GM12878 (cell line): ENCODE measurements at regions not wholly inside any gene's neighbourhood (a gene's known extent, or its start where the extent isn't known, plus 50 kb on each side); places are given as distances from the start of the nearest gene placed in this dataset. TPM values are rescaled to one million over a fixed set of nuclear protein-coding genes. Genes with fewer than 3 reads are reported as not detected.
"Not testable (repeated sequence)": the region's sequence is repeated elsewhere in the genome, so short reads cannot be mapped to it uniquely, and the experiment has no call there.

Experiments
- ATAC-seq: fragments of 200-7000 bp; cut with Tn5 transposase; 3 replicates; pipeline ENCODE4 v1.9.1; 2020; ENCODE audit warnings: mild to moderate bottlenecking, moderate library complexity
- BruUV-seq: library from RNA; stranded (reverse); fragments of 400-500 nt; replicated peaks from 2 replicates; lab custom pipeline; 2021; lab: Mats Ljungman, UMichigan
- CTCF ChIA-PET: fragments of 300-600 bp; sonication (Branson Sonifier 250); formaldehyde crosslinking; extraction: SDS; loops from one replicate; lab custom pipeline; 2021; ENCODE audit warnings: inconsistent platforms; lab: Yijun Ruan, JAX
- POLR2A ChIA-PET: fragments of 350-600 bp; formaldehyde crosslinking; extraction: SDS; loops from one replicate; lab custom pipeline; 2021; ENCODE audit warnings: inconsistent platforms; lab: Charles Lee
- RAD21 ChIA-PET: fragments of 300-600 bp; sonication (Branson Sonifier 250); formaldehyde crosslinking; loops from one replicate; lab custom pipeline; 2023; ENCODE audit warnings: antibody characterized with exemption; ENCODE audit not compliant: unreplicated experiment; lab: Charles Lee
- SMC1A ChIA-PET: fragments of 300-600 bp; sonication (Branson Sonifier 250); formaldehyde crosslinking; loops from one replicate; lab custom pipeline; 2023; ENCODE audit not compliant: unreplicated experiment, uncharacterized antibody; lab: Charles Lee
- DNase-seq: peaks from one replicate; pipeline ENCODE4 v3.0.0-alpha.2; 2011; ENCODE audit warnings: low read depth, low spot score
- FAIRE-seq: peaks from 3 replicates; lab custom pipeline; 2011; peaks lifted over from hg19 to GRCh38; lab: Jason Lieb, UNC
- H2AFZ ChIP-seq: 2 replicates; pipeline ENCODE4 v1.6.0; 2011; ENCODE audit warnings: low read depth, low read length, control low read depth; ENCODE audit not compliant: control insufficient read depth
- H3K27ac ChIP-seq: 2 replicates; pipeline ENCODE4 v1.5.1; 2011; ENCODE audit warnings: control low read depth; ENCODE audit not compliant: control insufficient read depth, insufficient read depth
- H3K27me3 ChIP-seq, 2 experiments: replicated peaks in 1 of 2; 2 replicates each; pipeline versions ENCODE4 v1.6.0 to v1.6.1; 2011; ENCODE audit warnings: low read length in 1 of 2; ENCODE audit not compliant: control insufficient read depth in 2 of 2, insufficient read depth in 2 of 2
- H3K36me3 ChIP-seq, 2 experiments: 2 replicates each; pipeline ENCODE4 v1.5.1; 2011; ENCODE audit warnings: low read length in 1 of 2; ENCODE audit not compliant: control insufficient read depth in 2 of 2, insufficient read depth in 2 of 2
- H3K4me1 ChIP-seq: 2 replicates; pipeline ENCODE4 v1.6.1; 2011; ENCODE audit warnings: mild to moderate bottlenecking, low read length, moderate library complexity, mixed read lengths; ENCODE audit not compliant: control insufficient read depth, insufficient read depth
- H3K4me2 ChIP-seq: 2 replicates; pipeline ENCODE4 v1.6.0; 2011; ENCODE audit warnings: control low read depth; ENCODE audit not compliant: control insufficient read depth, insufficient read depth
- H3K4me3 ChIP-seq: fragments of 200-600 bp; sonication (generic); 2 replicates; pipeline ENCODE4 v1.5.1; 2016
- H3K79me2 ChIP-seq: 2 replicates; pipeline ENCODE4 v1.6.0; 2011; ENCODE audit warnings: low read length; ENCODE audit not compliant: control insufficient read depth, insufficient read depth
- H3K9ac ChIP-seq: 2 replicates; pipeline ENCODE4 v1.8.0; 2011; ENCODE audit warnings: low read length, control low read depth, mixed read lengths; ENCODE audit not compliant: control insufficient read depth, insufficient read depth
- H3K9me3 ChIP-seq: replicated peaks from 3 replicates; pipeline ENCODE4 v1.5.1; 2011; ENCODE audit warnings: mild to moderate bottlenecking, low read length; ENCODE audit not compliant: control insufficient read depth, insufficient read depth
- H4K20me1 ChIP-seq: 2 replicates; pipeline ENCODE4 v1.6.0; 2011; ENCODE audit not compliant: control insufficient read depth, insufficient read depth
- WGBS: methylation state at CpG from one replicate; pipeline ENCODE4 v1.1.6; 2016; ENCODE audit warnings: low lambda C conversion rate; ENCODE audit not compliant: insufficient replicate concordance, insufficient coverage; ENCODE audit errors: missing lambda C conversion rate; 5-methylcytosine and 5-hydroxymethylcytosine counted together
- in situ Hi-C: fragments of 300-500 bp; cut with MboI; formaldehyde crosslinking; loops from 9 replicates; pipeline ENCODE4 v1.14.3; 2018; ENCODE audit warnings: mixed read lengths
- intact Hi-C: fragments of 100-400 bp; cut with micrococcal nuclease; formaldehyde crosslinking; loops from one replicate; pipeline ENCODE4 v1.14.2; 2022; ENCODE audit not compliant: unreplicated experiment
- small RNA-seq: library from RNA; depleted of rRNA; stranded (forward); fragments of <200 nt; gene quantifications from one replicate; pipeline ENCODE3, GENCODE V24; 2014

DNA sequence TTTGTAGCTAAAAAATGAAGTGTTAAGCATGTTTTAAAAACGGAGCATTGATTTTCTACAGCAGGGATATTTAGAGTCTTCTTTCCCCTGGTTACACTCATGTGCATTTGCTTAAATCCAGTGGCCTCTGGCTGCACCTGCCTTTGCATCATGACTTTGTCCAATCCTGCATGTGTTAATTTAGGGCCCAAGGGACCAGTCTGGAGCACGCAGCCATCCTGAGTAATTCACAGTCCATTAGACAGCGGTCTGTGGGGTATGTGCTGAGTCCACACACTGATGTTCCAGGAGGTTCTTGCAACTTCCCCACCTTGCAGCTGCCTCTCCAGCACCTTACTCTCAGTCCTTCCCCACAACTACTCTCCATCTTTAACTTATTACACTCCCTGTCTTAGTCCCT lies 60.7 kb upstream of the DPP6 start:
- SMC1A ChIA-PET, H3K9ac ChIP-seq, POLR2A ChIA-PET, H3K27me3 ChIP-seq, CTCF ChIA-PET, in situ Hi-C loops, ATAC-seq, RAD21 ChIA-PET, H2AFZ ChIP-seq, FAIRE-seq, H3K79me2 ChIP-seq, DNase-seq, H3K4me3 ChIP-seq, H3K9me3 ChIP-seq, BruUV-seq, H3K36me3 ChIP-seq, H3K4me1 ChIP-seq, intact Hi-C loops, H3K4me2 ChIP-seq, H3K27ac ChIP-seq, H4K20me1 ChIP-seq: not testable (repeated sequence)
- 27% methylated on average over 2 of the region's 3 CpGs for WGBS

DNA sequence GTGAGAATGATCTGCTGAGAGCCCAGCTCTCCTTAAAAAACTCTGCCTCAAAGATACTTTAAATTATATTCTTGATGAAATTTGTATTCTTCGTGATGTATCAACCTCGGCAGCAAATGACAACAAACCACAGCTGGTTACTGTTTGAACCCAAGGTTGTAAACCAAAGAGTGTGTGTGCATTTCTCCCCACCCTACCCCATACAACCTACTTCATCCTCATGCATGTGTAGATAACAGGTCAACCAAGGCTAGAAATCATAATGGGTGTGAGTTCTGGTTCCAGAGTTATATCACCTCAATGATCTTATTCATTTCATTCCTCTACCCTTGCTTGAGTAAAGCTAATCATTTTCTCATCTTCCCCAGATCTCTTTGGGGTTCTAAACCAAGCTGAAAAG lies 58.8 kb upstream of the DPP6 start:
- H3K4me1 ChIP-seq, in situ Hi-C loops, SMC1A ChIA-PET, POLR2A ChIA-PET, ATAC-seq, FAIRE-seq, RAD21 ChIA-PET, H3K36me3 ChIP-seq, H3K79me2 ChIP-seq, H3K9ac ChIP-seq, H3K9me3 ChIP-seq, DNase-seq, H3K27me3 ChIP-seq, intact Hi-C loops, H4K20me1 ChIP-seq, H2AFZ ChIP-seq, H3K4me2 ChIP-seq, H3K4me3 ChIP-seq, CTCF ChIA-PET, H3K27ac ChIP-seq, BruUV-seq: not testable (repeated sequence)
- 2% methylated on average over 2 of the region's 2 CpGs for WGBS

DNA sequence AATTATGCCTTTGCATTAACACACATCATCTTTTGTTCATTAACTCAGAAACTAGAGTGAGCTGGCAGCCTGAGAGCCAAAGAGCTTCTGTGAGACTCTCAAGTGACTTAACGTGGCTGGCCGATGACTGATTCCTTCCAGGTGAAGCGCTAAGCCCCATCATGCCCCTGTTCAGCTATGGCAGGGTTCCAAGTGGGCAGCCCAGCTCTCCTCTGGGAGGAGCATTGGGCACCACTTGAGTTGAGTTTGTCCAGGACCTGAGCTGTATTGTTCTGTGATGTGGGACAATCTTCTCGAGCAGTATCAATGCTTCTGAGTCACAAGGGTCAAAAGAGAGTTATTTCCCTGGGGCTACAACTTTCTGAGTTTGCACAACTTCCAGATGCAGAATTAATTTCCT lies 53.3 kb upstream of the DPP6 start:
- H3K4me1 ChIP-seq, H3K36me3 ChIP-seq, DNase-seq, H3K9ac ChIP-seq, H4K20me1 ChIP-seq, H2AFZ ChIP-seq, BruUV-seq, ATAC-seq, FAIRE-seq, H3K4me3 ChIP-seq, H3K9me3 ChIP-seq, SMC1A ChIA-PET, POLR2A ChIA-PET, H3K27me3 ChIP-seq, in situ Hi-C loops, H3K79me2 ChIP-seq, H3K27ac ChIP-seq, intact Hi-C loops, RAD21 ChIA-PET, H3K4me2 ChIP-seq: not testable (repeated sequence)
- 17% methylated on average over 4 of the region's 4 CpGs for WGBS
- CTCF ChIA-PET, result interaction anchor here (0.6 kb wide), 1 partner anchor 1103 kb away, joined by 3 read pairs; no protein-coding TSS in a partner anchor

Small RNA genes lying in the stretch of these regions (small RNA-seq; reads per million reads assigned to genes)
- gene AC005588.1, result not detected
- not detected for gene AC079809.1
